ENCODE measurements at regions not wholly inside any gene's neighbourhood (a gene's known extent, or its start where the extent isn't known, plus 50 kb on each side); places are given as distances from the start of the nearest gene placed in this dataset.

GRCh38 chr4:181776264-181777054 is 466.7 kb upstream of the TENM3 start:
- no peaks in the 10 kb centered on the region for H3K9me3 Mint-ChIP-seq (ENCODE audit: unreplicated experiment)
- TF ChIP-seq, protein P1, sequence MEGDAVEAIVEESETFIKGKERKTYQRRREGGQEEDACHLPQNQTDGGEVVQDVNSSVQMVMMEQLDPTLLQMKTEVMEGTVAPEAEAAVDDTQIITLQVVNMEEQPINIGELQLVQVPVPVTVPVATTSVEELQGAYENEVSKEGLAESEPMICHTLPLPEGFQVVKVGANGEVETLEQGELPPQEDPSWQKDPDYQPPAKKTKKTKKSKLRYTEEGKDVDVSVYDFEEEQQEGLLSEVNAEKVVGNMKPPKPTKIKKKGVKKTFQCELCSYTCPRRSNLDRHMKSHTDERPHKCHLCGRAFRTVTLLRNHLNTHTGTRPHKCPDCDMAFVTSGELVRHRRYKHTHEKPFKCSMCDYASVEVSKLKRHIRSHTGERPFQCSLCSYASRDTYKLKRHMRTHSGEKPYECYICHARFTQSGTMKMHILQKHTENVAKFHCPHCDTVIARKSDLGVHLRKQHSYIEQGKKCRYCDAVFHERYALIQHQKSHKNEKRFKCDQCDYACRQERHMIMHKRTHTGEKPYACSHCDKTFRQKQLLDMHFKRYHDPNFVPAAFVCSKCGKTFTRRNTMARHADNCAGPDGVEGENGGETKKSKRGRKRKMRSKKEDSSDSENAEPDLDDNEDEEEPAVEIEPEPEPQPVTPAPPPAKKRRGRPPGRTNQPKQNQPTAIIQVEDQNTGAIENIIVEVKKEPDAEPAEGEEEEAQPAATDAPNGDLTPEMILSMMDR (IDR thresholded peaks at IDR 0.05; ENCODE audit: unreplicated experiment), result no peak
- no peaks in the 10 kb centered on the region for H3K36me3 Mint-ChIP-seq (ENCODE audit: low read depth, unreplicated experiment)
- H3K27ac Mint-ChIP-seq (ENCODE audit: unreplicated experiment), result no peak overlapping the region
- H3K4me1 Mint-ChIP-seq (ENCODE audit: unreplicated experiment), result peaks cover 4% of the 10 kb centered on the region
- DNase-seq (ENCODE audit: low spot score), result no peak
- H3K4me3 Mint-ChIP-seq (ENCODE audit: unreplicated experiment), result no peak overlapping the region
- no peaks in the 10 kb centered on the region for H3K27me3 Mint-ChIP-seq (ENCODE audit: unreplicated experiment)

DNA sequence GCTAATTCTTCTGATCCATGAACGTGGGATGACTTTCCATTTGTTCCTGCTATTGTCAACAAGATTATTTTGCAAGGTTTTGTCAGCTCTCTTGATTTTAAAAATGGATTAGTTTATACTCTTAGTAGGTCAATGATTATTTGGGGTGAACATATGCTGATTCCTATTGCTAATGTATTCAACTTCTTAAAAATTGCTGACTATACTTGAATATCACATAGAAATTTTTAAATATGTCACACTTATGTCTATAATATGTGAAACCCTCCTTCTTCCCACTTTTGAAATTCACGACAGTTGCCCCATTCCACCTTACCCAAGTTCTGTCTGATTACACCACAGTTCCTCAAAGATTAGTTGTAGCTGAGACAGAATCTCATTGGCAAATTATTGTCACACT is 465.7 kb upstream of the TENM3 start:
- no peak overlapping the region for H3K27ac Mint-ChIP-seq (ENCODE audit: unreplicated experiment)
- TF ChIP-seq, protein P1 (IDR thresholded peaks at IDR 0.05; ENCODE audit: unreplicated experiment), result no peak

GRCh38 chr4:181784881-181785280 is 458.3 kb upstream of the TENM3 start:
- TF ChIP-seq, protein P1 (IDR thresholded peaks at IDR 0.05; ENCODE audit: unreplicated experiment), result no peak
- H3K27me3 Mint-ChIP-seq (ENCODE audit: unreplicated experiment), result peaks cover 3% of the 10 kb centered on the region
- H3K36me3 Mint-ChIP-seq (ENCODE audit: low read depth, unreplicated experiment), result no peaks in the 10 kb centered on the region
- DNase-seq (ENCODE audit: low spot score), result no peak
- no peak overlapping the region for H3K27ac Mint-ChIP-seq (ENCODE audit: unreplicated experiment)
- H3K9me3 Mint-ChIP-seq (ENCODE audit: unreplicated experiment), result no peaks in the 10 kb centered on the region
- no peaks in the 10 kb centered on the region for H3K4me1 Mint-ChIP-seq (ENCODE audit: unreplicated experiment)
- H3K4me3 Mint-ChIP-seq (ENCODE audit: unreplicated experiment), result no peak overlapping the region

More for the DNA sequence above, 465.7 kb upstream of the TENM3 start:
- Mint-ChIP-seq H3K4me3 (ENCODE audit: unreplicated experiment) (no peak overlapping the region), H3K9me3 (ENCODE audit: unreplicated experiment) (no peaks in the 10 kb centered on the region), H3K36me3 (ENCODE audit: low read depth, unreplicated experiment) (no peaks in the 10 kb centered on the region), H3K4me1 (ENCODE audit: unreplicated experiment) (peaks cover 4% of the 10 kb centered on the region), H3K27me3 (ENCODE audit: unreplicated experiment) (no peaks in the 10 kb centered on the region)
- DNase-seq (ENCODE audit: low spot score), result no peak

DNA sequence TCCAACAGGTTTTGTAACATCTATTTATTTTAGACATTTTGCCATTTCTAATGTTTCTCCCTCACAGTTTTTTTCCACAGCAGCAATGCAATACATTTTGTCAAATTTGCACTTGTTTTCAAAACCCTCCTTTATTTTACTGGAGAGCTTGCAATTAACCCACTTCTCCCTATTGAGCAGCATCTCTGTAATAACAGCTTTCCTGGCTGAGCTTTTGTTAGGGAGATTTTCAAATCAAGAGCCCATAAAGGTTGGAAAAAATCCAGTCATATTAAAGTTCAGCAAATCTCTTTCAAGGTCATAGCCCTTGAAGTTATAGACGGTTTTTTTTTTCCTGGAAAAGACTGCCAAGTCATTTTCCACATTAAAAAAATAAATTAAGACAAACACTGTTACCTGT is 450.6 kb upstream of the TENM3 start:
- Mint-ChIP-seq H3K9me3 (ENCODE audit: unreplicated experiment) (no peaks in the 10 kb centered on the region), H3K4me1 (ENCODE audit: unreplicated experiment) (no peaks in the 10 kb centered on the region), H3K36me3 (ENCODE audit: low read depth, unreplicated experiment) (no peaks in the 10 kb centered on the region), H3K27ac (ENCODE audit: unreplicated experiment) (no peak overlapping the region), H3K4me3 (ENCODE audit: unreplicated experiment) (no peak overlapping the region), H3K27me3 (ENCODE audit: unreplicated experiment) (peaks cover 1% of the 10 kb centered on the region)
- DNase-seq (ENCODE audit: low spot score), result no peak
- TF ChIP-seq, protein P1 (IDR thresholded peaks at IDR 0.05; ENCODE audit: unreplicated experiment), result no peak

- Mint-ChIP-seq H3K27ac (ENCODE audit: unreplicated experiment) (no peak overlapping the region), H3K4me3 (ENCODE audit: unreplicated experiment) (no peak overlapping the region), H3K4me1 (ENCODE audit: unreplicated experiment) (no peaks in the 10 kb centered on the region), H3K27me3 (ENCODE audit: unreplicated experiment) (peaks cover 1% of the 10 kb centered on the region), H3K36me3 (ENCODE audit: low read depth, unreplicated experiment) (no peaks in the 10 kb centered on the region), H3K9me3 (ENCODE audit: unreplicated experiment) (no peaks in the 10 kb centered on the region)
- TF ChIP-seq, protein P1 (IDR thresholded peaks at IDR 0.05; ENCODE audit: unreplicated experiment), result no peak
- DNase-seq (ENCODE audit: low spot score), result no peak
These were observed 450.1 kb upstream of the TENM3 start for GRCh38 chr4:181793096-181793495.

All from endothelial cell (in vitro differentiated cells).